Fibroblast of mammary gland (primary cell): ENCODE measurements at regions not wholly inside any gene's neighbourhood (a gene's known extent, or its start where the extent isn't known, plus 50 kb on each side); places are given as distances from the start of the nearest gene placed in this dataset.

Experiments used
- DNase-seq: peaks from one replicate; pipeline ENCODE4 v3.0.0-alpha.2; 2010; ENCODE audit warnings: low read depth
- H3K4me3 ChIP-seq: 2 replicates; pipeline ENCODE4 v1.5.1; 2011; ENCODE audit warnings: low read depth, mild to moderate bottlenecking, low read length, moderate library complexity; ENCODE audit not compliant: control insufficient read depth
- TF ChIP-seq, protein P1 (sequence below): conservative IDR thresholded peaks from 2 replicates; pipeline ENCODE4 v1.5.1; 2011; ENCODE audit warnings: low read depth, low read length, inconsistent platforms; ENCODE audit not compliant: control insufficient read depth, insufficient read depth

DNA sequence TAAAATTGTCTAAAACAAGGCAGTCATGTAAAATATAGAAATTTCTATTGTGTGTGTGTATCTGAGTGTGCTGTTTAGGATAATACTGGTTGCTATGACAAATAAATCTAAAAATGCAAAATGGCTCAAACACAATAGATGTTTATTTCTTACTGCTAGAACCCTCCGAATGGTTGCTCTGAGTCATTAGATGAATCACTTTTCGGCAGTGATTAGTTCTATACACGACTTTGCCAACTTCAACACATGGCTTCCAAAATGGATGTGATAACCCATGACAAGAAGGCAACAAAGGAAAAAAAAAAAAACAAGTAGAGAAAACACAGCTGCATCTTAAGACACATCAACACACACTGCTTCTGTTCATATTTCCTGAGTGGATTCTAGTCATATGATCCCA, 729.2 kb downstream of the AACS start:
- TF ChIP-seq, protein P1, sequence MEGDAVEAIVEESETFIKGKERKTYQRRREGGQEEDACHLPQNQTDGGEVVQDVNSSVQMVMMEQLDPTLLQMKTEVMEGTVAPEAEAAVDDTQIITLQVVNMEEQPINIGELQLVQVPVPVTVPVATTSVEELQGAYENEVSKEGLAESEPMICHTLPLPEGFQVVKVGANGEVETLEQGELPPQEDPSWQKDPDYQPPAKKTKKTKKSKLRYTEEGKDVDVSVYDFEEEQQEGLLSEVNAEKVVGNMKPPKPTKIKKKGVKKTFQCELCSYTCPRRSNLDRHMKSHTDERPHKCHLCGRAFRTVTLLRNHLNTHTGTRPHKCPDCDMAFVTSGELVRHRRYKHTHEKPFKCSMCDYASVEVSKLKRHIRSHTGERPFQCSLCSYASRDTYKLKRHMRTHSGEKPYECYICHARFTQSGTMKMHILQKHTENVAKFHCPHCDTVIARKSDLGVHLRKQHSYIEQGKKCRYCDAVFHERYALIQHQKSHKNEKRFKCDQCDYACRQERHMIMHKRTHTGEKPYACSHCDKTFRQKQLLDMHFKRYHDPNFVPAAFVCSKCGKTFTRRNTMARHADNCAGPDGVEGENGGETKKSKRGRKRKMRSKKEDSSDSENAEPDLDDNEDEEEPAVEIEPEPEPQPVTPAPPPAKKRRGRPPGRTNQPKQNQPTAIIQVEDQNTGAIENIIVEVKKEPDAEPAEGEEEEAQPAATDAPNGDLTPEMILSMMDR: no peak
- DNase-seq: no peak

DNA sequence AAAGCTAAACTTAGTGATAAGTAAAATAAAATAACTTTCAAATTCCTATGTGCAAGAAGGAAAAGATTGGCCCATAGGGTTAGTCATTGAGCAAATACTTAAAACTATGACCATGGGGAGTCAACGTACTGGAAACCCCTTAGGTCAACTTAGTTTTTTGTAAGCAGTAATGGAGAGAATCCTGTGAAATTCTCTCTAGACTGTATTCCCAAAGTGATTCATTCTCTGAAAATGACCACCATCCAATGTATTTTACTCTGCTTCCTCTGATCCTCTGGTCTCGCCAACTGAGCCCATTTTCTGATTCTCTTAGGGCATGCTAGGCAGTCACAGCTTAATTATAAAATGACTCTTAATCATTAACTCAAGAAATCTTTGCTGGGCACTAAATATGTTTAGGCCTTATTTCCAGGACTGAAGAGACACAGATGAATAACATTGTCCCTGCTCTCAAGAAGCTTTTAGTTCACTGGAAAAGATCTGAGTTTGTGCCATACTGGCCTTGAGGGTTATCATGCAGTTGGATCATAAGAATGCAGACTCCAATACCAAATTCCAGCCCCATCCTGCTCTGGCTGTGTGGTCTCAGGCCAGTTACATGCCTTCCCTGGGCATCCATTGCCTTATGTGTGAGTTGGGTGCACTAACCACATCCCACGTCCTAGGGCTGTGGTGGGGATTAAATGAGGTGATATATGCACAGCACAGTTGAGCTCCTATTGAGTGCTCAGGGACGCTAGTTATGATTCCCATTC, 732.4 kb downstream of the AACS start:
- H3K4me3 ChIP-seq: no peak overlapping the region
- DNase-seq: no peak
- TF ChIP-seq, protein P1: no peak

More for the DNA sequence above, 729.2 kb downstream of the AACS start:
- no peak overlapping the region for H3K4me3 ChIP-seq

DNA sequence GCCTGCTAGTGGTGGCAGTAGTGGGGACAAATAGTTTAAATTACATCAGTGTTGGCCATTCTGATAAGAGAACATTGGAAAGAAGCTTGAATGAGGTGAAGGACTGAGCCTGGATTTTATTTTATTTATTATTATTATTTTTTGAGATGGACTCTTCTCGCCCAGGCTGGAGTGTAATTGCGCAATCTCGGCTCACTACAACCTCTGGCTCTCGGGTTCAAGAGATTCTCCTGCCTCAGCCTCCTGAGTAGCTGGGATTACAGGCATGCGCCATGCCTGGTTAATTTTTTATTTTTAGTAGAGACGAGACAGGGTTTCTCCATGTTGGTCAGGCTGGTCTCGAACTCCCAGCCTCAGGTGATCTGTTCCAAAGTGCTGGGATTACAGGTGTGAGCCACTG, 739.4 kb downstream of the AACS start:
- no peak overlapping the region for H3K4me3 ChIP-seq
- no peak for DNase-seq
- TF ChIP-seq, protein P1: no peak

DNA sequence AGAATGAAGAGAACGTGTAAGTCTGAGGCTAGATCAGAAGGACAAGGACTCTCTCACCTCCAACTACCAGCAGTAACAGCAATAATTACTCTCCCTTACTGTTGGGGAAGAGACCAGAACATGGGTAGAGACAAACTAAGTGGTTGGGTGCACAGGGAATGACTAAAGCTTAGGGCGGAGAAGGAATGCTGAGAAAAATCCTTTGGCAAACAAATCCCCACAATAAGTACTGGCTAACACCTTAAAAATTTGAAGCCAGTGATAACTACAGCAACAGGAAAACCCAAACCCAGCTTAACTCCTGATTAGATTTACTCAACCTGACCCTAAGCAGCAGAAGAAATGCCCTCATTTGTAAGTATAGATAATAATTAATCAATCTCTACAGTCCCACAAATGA, 759.0 kb downstream of the AACS start:
- TF ChIP-seq, protein P1: no peak
- no peak for DNase-seq
- H3K4me3 ChIP-seq: no peak overlapping the region

DNA sequence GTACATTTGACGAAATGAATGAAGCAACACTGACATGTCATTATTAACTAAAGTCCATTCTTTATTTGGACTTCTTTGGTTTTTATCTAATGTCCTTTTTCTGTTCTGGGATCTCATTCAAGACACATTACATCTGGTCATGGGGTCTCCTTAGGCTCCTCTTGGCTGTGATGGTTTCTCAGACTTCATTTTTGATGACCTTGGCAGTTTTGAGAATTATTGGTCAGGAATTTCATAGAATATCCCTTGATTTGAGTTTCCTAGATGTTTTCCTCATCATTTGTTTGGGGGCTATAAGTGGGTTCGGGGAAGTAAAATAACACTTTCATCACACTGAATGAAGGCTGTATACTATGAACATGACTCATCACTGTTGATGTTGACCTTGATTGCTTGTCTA, 770.6 kb downstream of the AACS start:
- no peak overlapping the region for H3K4me3 ChIP-seq
- TF ChIP-seq, protein P1: no peak
- DNase-seq: no peak

DNA sequence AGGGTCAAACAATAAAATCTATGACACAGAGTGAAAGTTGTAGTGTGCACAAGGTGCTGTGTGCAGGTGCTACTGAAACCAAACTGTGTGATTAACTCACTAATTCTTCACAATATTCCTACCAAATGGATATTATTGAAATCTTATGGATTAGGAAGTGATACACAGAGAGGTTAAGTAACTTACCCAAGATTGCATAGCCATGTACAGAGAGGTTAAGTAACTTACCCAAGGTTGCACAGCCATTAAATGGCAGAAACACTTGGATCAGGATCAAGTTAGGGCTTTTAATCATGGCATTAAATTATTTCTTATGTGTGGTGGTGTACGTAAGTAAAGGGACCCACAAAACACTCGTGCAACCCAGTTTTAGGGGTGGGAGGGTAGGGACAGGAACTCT, 771.4 kb downstream of the AACS start:
- H3K4me3 ChIP-seq: no peak overlapping the region
- TF ChIP-seq, protein P1: no peak
- DNase-seq: no peak
